Panc1 (cell line): ENCODE measurements at regions not wholly inside any gene's neighbourhood (a gene's known extent, or its start where the extent isn't known, plus 50 kb on each side); places are given as distances from the start of the nearest gene placed in this dataset.

Source experiments
- ATAC-seq: fragments of 200-7000 bp; cut with Tn5 transposase; 2 replicates; pipeline ENCODE4 v1.9.1; 2020; ENCODE audit warnings: mild to moderate bottlenecking, moderate library complexity
- BruUV-seq: library from RNA; stranded (reverse); fragments of 400-500 nt; replicated peaks from 2 replicates; lab custom pipeline; 2021; lab: Mats Ljungman, UMichigan
- CTCF ChIA-PET: fragments of 300-600 bp; sonication (Branson Sonifier 250); formaldehyde crosslinking; loops from one replicate; lab custom pipeline; 2022; ENCODE audit warnings: antibody characterized with exemption; lab: Charles Lee
- POLR2A ChIA-PET: fragments of 300-600 bp; sonication (Branson Sonifier 250); formaldehyde crosslinking; loops from one replicate; lab custom pipeline; 2022; ENCODE audit warnings: antibody characterized with exemption; lab: Charles Lee
- DNase-seq: peaks from one replicate; pipeline ENCODE4 v3.0.0-alpha.2; 2010; ENCODE audit warnings: low read depth, low spot score
- H3K27ac ChIP-seq: 2 replicates; pipeline ENCODE4 v1.5.1; 2011; ENCODE audit warnings: mild to moderate bottlenecking, low read length, inconsistent platforms
- H3K27me3 ChIP-seq: fragments of 200-500 bp; sonication (Bioruptor generic); 2 replicates; pipeline ENCODE4 v1.6.0; 2014; ENCODE audit warnings: low read length, inconsistent platforms; ENCODE audit not compliant: control insufficient read depth, insufficient read depth
- H3K36me3 ChIP-seq: fragments of 200-500 bp; sonication (Bioruptor generic); 2 replicates; pipeline ENCODE4 v1.5.1; 2014; ENCODE audit warnings: inconsistent platforms, mild to moderate bottlenecking, low read length, moderate library complexity; ENCODE audit not compliant: control insufficient read depth, insufficient read depth
- H3K4me1 ChIP-seq: 2 replicates; pipeline ENCODE4 v1.5.1; 2011; ENCODE audit warnings: inconsistent platforms, mild to moderate bottlenecking, low read length, moderate library complexity; ENCODE audit not compliant: control insufficient read depth, insufficient read depth
- H3K4me3 ChIP-seq, 2 experiments: 2 replicates each; pipeline ENCODE4 v1.5.1; 2011 to 2012; ENCODE audit warnings: low read depth in 2 of 2, low read length in 2 of 2, mild to moderate bottlenecking in 2 of 2, inconsistent platforms in 1 of 2, moderate library complexity in 1 of 2
- H3K9me3 ChIP-seq: fragments of 200-500 bp; sonication (Bioruptor generic); 2 replicates; pipeline ENCODE4 v1.5.1; 2014; ENCODE audit warnings: low read depth, mild to moderate bottlenecking, inconsistent platforms, low read length, moderate library complexity; ENCODE audit not compliant: control insufficient read depth, insufficient read depth
- CTCF ChIP-seq: fragments of 450-650 bp; IDR thresholded peaks from 2 replicates; pipeline ENCODE4 v1.5.1; 2017; ENCODE audit warnings: mild to moderate bottlenecking
- POLR2AphosphoS5 ChIP-seq: IDR thresholded peaks from 2 replicates; pipeline ENCODE4 v1.6.1; 2012; ENCODE audit warnings: mild to moderate bottlenecking, low read depth, low read length, moderate library complexity
- SIN3A ChIP-seq: IDR thresholded peaks from 2 replicates; pipeline ENCODE4 v1.6.1; 2012; ENCODE audit warnings: low read depth, mild to moderate bottlenecking, low read length, moderate library complexity, borderline replicate concordance; ENCODE audit not compliant: insufficient read depth
- TCF7L2 ChIP-seq: IDR thresholded peaks from 2 replicates; pipeline ENCODE4 v1.6.1; 2011; ENCODE audit warnings: mild to moderate bottlenecking, low read depth, low read length, inconsistent platforms
- in situ Hi-C: cut with HindIII; loops from 2 replicates; pipeline ENCODE4 v1.10.0; 2016; ENCODE audit warnings: low sequenced_read_pairs, low pct_unique_long_range_greater_than_20kb
- intact Hi-C: fragments of 100-400 bp; cut with micrococcal nuclease; formaldehyde crosslinking; loops from one replicate; pipeline ENCODE4 v1.10.0; 2022; ENCODE audit not compliant: unreplicated experiment
- TF ChIP-seq, protein P1 (sequence below), 2 experiments: IDR thresholded peaks; 2 replicates each; pipeline ENCODE4 v1.6.1; 2011 to 2012; ENCODE audit warnings: low read depth in 2 of 2, control low read depth in 1 of 2, low read length in 1 of 2, mild to moderate bottlenecking in 1 of 2, moderate library complexity in 1 of 2; ENCODE audit not compliant: insufficient read depth in 1 of 2

DNA sequence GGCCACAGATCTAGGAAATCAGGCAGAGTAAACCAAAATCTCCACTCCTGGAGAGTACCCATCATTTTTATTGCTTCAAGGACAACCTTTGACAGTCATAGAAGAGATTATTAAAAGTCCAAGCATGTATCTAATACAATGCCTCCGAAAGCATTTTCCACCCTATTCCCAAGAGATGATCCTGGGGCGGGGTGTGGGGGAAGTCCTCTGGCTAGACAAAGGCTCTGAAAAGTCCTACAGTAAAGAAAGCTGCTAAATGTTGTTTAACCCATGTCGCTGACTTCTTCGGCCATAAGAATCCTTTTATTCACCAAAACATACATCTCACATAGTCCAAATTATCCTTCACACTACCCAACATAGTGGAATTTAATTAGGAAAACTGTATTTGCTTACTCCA lies 115.7 kb upstream of the STT3B start:
- H3K9me3 ChIP-seq, result no peaks in the 10 kb centered on the region
- CTCF ChIA-PET, result no interaction called here
- no peak for DNase-seq
- TF ChIP-seq POLR2AphosphoS5, result no peak
- H3K27me3 ChIP-seq, result no peaks in the 10 kb centered on the region
- no peaks in the 10 kb centered on the region for H3K4me1 ChIP-seq
- POLR2A ChIA-PET, result no interaction called here
- in situ Hi-C loops, result no loop called here
- H3K36me3 ChIP-seq, result no peaks in the 10 kb centered on the region
- BruUV-seq, result no TSS peak
- intact Hi-C loops, result no loop called here
- H3K4me3 ChIP-seq, result no peak overlapping the region
- ATAC-seq, result no peak
- H3K27ac ChIP-seq, result no peak overlapping the region

DNA sequence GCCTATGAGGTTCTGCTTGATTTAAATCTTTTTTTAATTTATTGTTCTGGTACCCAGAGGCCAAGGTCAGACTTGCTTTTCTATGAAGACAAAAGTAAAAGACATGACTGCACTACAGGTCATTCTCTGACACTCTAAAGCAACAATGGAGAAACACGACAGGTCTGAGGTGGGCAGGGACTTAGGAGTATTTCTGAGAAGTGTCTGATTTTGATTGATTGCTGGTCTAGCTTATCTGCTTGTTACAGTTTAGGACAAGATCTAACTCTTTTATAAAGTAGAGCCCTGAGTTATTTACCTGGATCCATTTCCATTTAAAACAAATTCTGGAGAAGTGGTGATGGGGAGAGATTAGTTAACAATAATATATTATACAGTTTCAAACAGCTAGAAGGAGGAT lies 115.2 kb upstream of the STT3B start:
- no TSS peak for BruUV-seq
- in situ Hi-C loops (no loop called here), intact Hi-C loops (no loop called here)
- Histone ChIP-seq H3K27ac (no peak overlapping the region), H3K4me1 (no peaks in the 10 kb centered on the region), H3K27me3 (no peaks in the 10 kb centered on the region), H3K9me3 (no peaks in the 10 kb centered on the region), H3K4me3 (no peak overlapping the region), H3K36me3 (no peaks in the 10 kb centered on the region)
- ATAC-seq (no peak), DNase-seq (no peak)
- POLR2A ChIA-PET, result no interaction called here
- TF ChIP-seq TCF7L2 (no peak), POLR2AphosphoS5 (no peak), SIN3A (no peak), CTCF (no peak)
- TF ChIP-seq, protein P1, sequence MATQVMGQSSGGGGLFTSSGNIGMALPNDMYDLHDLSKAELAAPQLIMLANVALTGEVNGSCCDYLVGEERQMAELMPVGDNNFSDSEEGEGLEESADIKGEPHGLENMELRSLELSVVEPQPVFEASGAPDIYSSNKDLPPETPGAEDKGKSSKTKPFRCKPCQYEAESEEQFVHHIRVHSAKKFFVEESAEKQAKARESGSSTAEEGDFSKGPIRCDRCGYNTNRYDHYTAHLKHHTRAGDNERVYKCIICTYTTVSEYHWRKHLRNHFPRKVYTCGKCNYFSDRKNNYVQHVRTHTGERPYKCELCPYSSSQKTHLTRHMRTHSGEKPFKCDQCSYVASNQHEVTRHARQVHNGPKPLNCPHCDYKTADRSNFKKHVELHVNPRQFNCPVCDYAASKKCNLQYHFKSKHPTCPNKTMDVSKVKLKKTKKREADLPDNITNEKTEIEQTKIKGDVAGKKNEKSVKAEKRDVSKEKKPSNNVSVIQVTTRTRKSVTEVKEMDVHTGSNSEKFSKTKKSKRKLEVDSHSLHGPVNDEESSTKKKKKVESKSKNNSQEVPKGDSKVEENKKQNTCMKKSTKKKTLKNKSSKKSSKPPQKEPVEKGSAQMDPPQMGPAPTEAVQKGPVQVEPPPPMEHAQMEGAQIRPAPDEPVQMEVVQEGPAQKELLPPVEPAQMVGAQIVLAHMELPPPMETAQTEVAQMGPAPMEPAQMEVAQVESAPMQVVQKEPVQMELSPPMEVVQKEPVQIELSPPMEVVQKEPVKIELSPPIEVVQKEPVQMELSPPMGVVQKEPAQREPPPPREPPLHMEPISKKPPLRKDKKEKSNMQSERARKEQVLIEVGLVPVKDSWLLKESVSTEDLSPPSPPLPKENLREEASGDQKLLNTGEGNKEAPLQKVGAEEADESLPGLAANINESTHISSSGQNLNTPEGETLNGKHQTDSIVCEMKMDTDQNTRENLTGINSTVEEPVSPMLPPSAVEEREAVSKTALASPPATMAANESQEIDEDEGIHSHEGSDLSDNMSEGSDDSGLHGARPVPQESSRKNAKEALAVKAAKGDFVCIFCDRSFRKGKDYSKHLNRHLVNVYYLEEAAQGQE (IDR thresholded peaks at IDR 0.05; ENCODE audit: insufficient read depth in 1 of 2, low read depth in 2 of 2, low read length in 1 of 2), result no peak
- CTCF ChIA-PET, result no interaction called here

DNA sequence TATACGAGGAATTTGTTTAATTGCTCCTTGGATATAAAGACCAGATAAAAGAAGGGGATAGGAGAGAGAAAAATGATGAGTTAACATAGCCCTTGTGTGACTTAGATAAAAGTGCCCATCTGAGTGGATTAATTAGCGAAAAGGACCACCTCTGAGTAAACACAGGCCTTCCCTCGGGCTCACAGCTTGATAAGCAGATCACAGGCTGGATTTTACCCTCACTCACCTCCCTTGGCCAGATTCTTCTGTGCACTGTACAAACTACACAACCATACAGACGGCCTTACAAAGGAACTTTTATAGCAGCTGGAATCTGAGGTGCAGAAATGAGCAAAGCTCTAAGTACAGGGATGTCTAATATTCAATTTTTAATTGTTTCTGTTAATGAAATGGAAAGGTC lies 112.4 kb upstream of the STT3B start:
- ChIA-PET POLR2A (no interaction called here), CTCF (no interaction called here)
- Histone ChIP-seq H3K27ac (no peak overlapping the region), H3K27me3 (no peaks in the 10 kb centered on the region), H3K36me3 (no peaks in the 10 kb centered on the region), H3K9me3 (no peaks in the 10 kb centered on the region), H3K4me3 (no peak overlapping the region), H3K4me1 (no peaks in the 10 kb centered on the region)
- TF ChIP-seq, protein P1 (IDR thresholded peaks at IDR 0.05; ENCODE audit: insufficient read depth in 1 of 2, low read depth in 2 of 2, low read length in 1 of 2), result no peak
- TF ChIP-seq SIN3A, result no peak
- no peak for TF ChIP-seq POLR2AphosphoS5
- TF ChIP-seq TCF7L2, result no peak
- no peak for TF ChIP-seq CTCF
- in situ Hi-C loops (no loop called here), intact Hi-C loops (no loop called here)
- ATAC-seq (no peak), DNase-seq (no peak)
- BruUV-seq, result no TSS peak
